Esophagus squamous epithelium (tissue), 5 donors: ENCODE measurements at regions not wholly inside any gene's neighbourhood (a gene's known extent, or its start where the extent isn't known, plus 50 kb on each side); places are given as distances from the start of the nearest gene placed in this dataset.

Source experiments
- DNase-seq: peaks from one replicate; lab custom pipeline; 2025; lab: John Stamatoyannopoulos, UW
- H3K27ac ChIP-seq, 4 donors: fragments of 200-600 bp; sonication (generic); one replicate each; pipeline ENCODE4 v1.5.1; 2016 to 2019; ENCODE audit warnings: mild to moderate bottlenecking in 1 of 4
- H3K27me3 ChIP-seq, 4 donors: fragments of 200-600 bp; sonication (generic); 1 replicate in 3 of 4; 2 replicates in 1 of 4; pipeline versions ENCODE4 v1.5.1 to v1.6.0; 2017 to 2021; ENCODE audit warnings: antibody characterized with exemption in 1 of 4
- H3K36me3 ChIP-seq, 3 donors: fragments of 200-600 bp; sonication (generic); one replicate each; pipeline ENCODE4 v1.5.1; 2016 to 2019
- H3K4me1 ChIP-seq, 3 donors: fragments of 200-600 bp; sonication (generic); one replicate each; pipeline ENCODE4 v1.5.1; 2017 to 2019
- H3K4me3 ChIP-seq, 4 donors: fragments of 200-600 bp; sonication (generic); 1 replicate in 3 of 4; 2 replicates in 1 of 4; pipeline ENCODE4 v1.5.1; 2016 to 2019; ENCODE audit warnings: mild to moderate bottlenecking in 2 of 4, moderate library complexity in 1 of 4
- H3K9me3 ChIP-seq, 3 donors: fragments of 200-600 bp; sonication (generic); one replicate each; pipeline ENCODE4 v1.5.1; 2016 to 2019
- CTCF ChIP-seq, 6 experiments: fragments of 450-650 bp in 4 of 6; fragments of 200-600 bp in 2 of 6; sonication (generic) in 2 of 6; IDR thresholded peaks; one replicate each; pipeline ENCODE4 v1.5.1; 2016 to 2019; ENCODE audit warnings: antibody characterized with exemption in 6 of 6, mild to moderate bottlenecking in 4 of 6, moderate library complexity in 4 of 6
- POLR2A ChIP-seq, 4 donors: fragments of 450-650 bp; IDR thresholded peaks; one replicate each; pipeline ENCODE4 v1.6.1; 2017; ENCODE audit warnings: antibody characterized with exemption in 4 of 4, mild to moderate bottlenecking in 4 of 4, moderate library complexity in 3 of 4
- WGBS, 2 donors: methylation state at CpG; one replicate each; pipeline ENCODE4 v1.1.5; 2018; 5-methylcytosine and 5-hydroxymethylcytosine counted together
- intact Hi-C: fragments of 100-400 bp; cut with DNase I; formaldehyde crosslinking; loops from one replicate; pipeline ENCODE4 v1.15.0; 2022
- donor health status: DM: yes; HTN: yes; CAD: no.

- no peaks in the 10 kb centered on the region for H3K36me3 ChIP-seq
- no peaks in the 10 kb centered on the region for H3K9me3 ChIP-seq
- TF ChIP-seq CTCF (IDR thresholded peaks at IDR 0.05), result no peak
- TF ChIP-seq POLR2A (IDR thresholded peaks at IDR 0.05), result no peak
- H3K27ac ChIP-seq, result no peak overlapping the region
- peaks cover 0 to 27% (median 0%) of the 10 kb centered on the region in 4 donors for H3K27me3 ChIP-seq
- 39 to 41% methylated on average over 5 of the region's 5 CpGs for WGBS, 2 donors
- no peaks in the 10 kb centered on the region for H3K4me1 ChIP-seq
- intact Hi-C loops, result no loop called here
- H3K4me3 ChIP-seq, result no peak overlapping the region
- DNase-seq, result no peak
Observed at GRCh38 chr12:115763376-115763775, 514.1 kb downstream of the MED13L start.

- Histone ChIP-seq H3K4me1 (no peaks in the 10 kb centered on the region), H3K27ac (no peak overlapping the region), H3K27me3 (peaks cover 0 to 27% (median 0%) of the 10 kb centered on the region in 4 donors), H3K36me3 (no peaks in the 10 kb centered on the region), H3K9me3 (no peaks in the 10 kb centered on the region), H3K4me3 (no peak overlapping the region)
- TF ChIP-seq CTCF (IDR thresholded peaks at IDR 0.05) (no peak), POLR2A (IDR thresholded peaks at IDR 0.05) (no peak)
- DNase-seq, result no peak
- intact Hi-C loops, result no loop called here
- WGBS, 2 donors, result 50 to 75% methylated on average over 3 of the region's 3 CpGs
Observed at GRCh38 chr12:115762936-115763335, 514.6 kb downstream of the MED13L start.

GRCh38 chr12:115761784-115762183, 515.7 kb downstream of the MED13L start:
- no peak overlapping the region for H3K4me3 ChIP-seq
- DNase-seq, result no peak
- H3K4me1 ChIP-seq, result no peaks in the 10 kb centered on the region
- 79 to 82% methylated on average over 2 of the region's 2 CpGs for WGBS, 2 donors
- no peaks in the 10 kb centered on the region for H3K9me3 ChIP-seq
- TF ChIP-seq CTCF (IDR thresholded peaks at IDR 0.05) (no peak), POLR2A (IDR thresholded peaks at IDR 0.05) (no peak)
- peaks cover 0 to 30% (median 0%) of the 10 kb centered on the region in 4 donors for H3K27me3 ChIP-seq
- intact Hi-C loops, result no loop called here
- no peaks in the 10 kb centered on the region for H3K36me3 ChIP-seq
- H3K27ac ChIP-seq, result no peak overlapping the region

- Histone ChIP-seq H3K36me3 (no peaks in the 10 kb centered on the region), H3K4me1 (no peaks in the 10 kb centered on the region), H3K4me3 (no peak overlapping the region), H3K27ac (no peak overlapping the region), H3K9me3 (no peaks in the 10 kb centered on the region), H3K27me3 (peaks cover 0 to 43% (median 0%) of the 10 kb centered on the region in 4 donors)
- DNase-seq, result no peak
- 58 to 73% methylated on average over 5 of the region's 5 CpGs for WGBS, 2 donors
- intact Hi-C loops, result no loop called here
- no peak for TF ChIP-seq POLR2A (IDR thresholded peaks at IDR 0.05)
- no peak for TF ChIP-seq CTCF (IDR thresholded peaks at IDR 0.05)
Observed at GRCh38 chr12:115760231-115760630, 517.3 kb downstream of the MED13L start.

GRCh38 chr12:115758877-115759620, 518.4 kb downstream of the MED13L start:
- no peaks in the 10 kb centered on the region for H3K4me1 ChIP-seq
- intact Hi-C loops, result no loop called here
- WGBS, 2 donors, result 77 to 80% methylated on average over 9 of the region's 9 CpGs
- no peak overlapping the region for H3K4me3 ChIP-seq
- no peaks in the 10 kb centered on the region for H3K36me3 ChIP-seq
- H3K27ac ChIP-seq, result no peak overlapping the region
- H3K27me3 ChIP-seq, result peaks cover 0 to 53% (median 0%) of the 10 kb centered on the region in 4 donors
- no peak for DNase-seq
- TF ChIP-seq CTCF (IDR thresholded peaks at IDR 0.05), result no peak
- TF ChIP-seq POLR2A (IDR thresholded peaks at IDR 0.05), result no peak
- no peaks in the 10 kb centered on the region for H3K9me3 ChIP-seq
